Bronchial epithelial cell (primary cell): ENCODE measurements at regions not wholly inside any gene's neighbourhood (a gene's known extent, or its start where the extent isn't known, plus 50 kb on each side); places are given as distances from the start of the nearest gene placed in this dataset.

ENCODE experiments used
- DNase-seq: peaks from one replicate; pipeline ENCODE4 v3.0.0-alpha.2; 2010; ENCODE audit warnings: low read depth
- FAIRE-seq: peaks from 2 replicates; lab custom pipeline; 2011; peaks lifted over from hg19 to GRCh38; lab: Jason Lieb, UNC
- H3K27me3 ChIP-seq: 2 replicates; pipeline ENCODE4 v1.5.1; 2011; ENCODE audit warnings: low read length; ENCODE audit not compliant: control insufficient read depth, insufficient read depth
- H3K36me3 ChIP-seq: 2 replicates; pipeline ENCODE4 v1.5.1; 2011; ENCODE audit warnings: low read length; ENCODE audit not compliant: control insufficient read depth, insufficient read depth
- H3K4me3 ChIP-seq: 2 replicates; pipeline ENCODE4 v1.5.1; 2011; ENCODE audit warnings: mild to moderate bottlenecking, low read depth, low read length, control low read depth
- CTCF ChIP-seq: IDR thresholded peaks from 2 replicates; pipeline ENCODE4 v1.5.1; 2011; ENCODE audit warnings: mild to moderate bottlenecking, moderate library complexity, low read length, control low read depth, inconsistent platforms; ENCODE audit not compliant: insufficient read depth, severe bottlenecking

GRCh38 chr2:41912337-41912736, 135.5 kb upstream of the PKDCC start:
- FAIRE-seq (no peak), DNase-seq (no peak)
- no peak for TF ChIP-seq CTCF
- no peaks in the 10 kb centered on the region for H3K27me3 ChIP-seq
- no peaks in the 10 kb centered on the region for H3K36me3 ChIP-seq
- H3K4me3 ChIP-seq = no peak overlapping the region

DNA sequence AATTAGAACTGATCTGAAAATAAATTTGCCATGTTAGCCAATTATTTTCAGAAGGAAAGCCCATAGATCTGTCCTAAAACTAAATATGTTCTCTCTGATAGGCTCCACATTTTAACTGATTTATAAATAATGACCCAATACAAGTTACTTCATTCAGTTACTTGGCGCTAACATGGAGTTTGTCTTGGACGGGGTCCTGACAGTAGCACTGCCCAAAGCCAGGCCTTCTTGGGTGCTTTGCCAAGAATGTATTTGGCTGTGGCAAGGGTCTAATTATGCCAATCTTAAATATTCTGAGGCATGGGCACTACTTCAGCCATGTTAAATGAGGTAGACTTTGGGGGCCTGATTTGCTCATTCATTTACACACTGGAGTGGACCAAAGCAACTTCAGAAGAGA, 135.0 kb upstream of the PKDCC start:
- H3K36me3 ChIP-seq = no peaks in the 10 kb centered on the region
- no peak overlapping the region for H3K4me3 ChIP-seq
- FAIRE-seq (no peak), DNase-seq (no peak)
- H3K27me3 ChIP-seq = no peaks in the 10 kb centered on the region
- TF ChIP-seq CTCF = no peak

DNA sequence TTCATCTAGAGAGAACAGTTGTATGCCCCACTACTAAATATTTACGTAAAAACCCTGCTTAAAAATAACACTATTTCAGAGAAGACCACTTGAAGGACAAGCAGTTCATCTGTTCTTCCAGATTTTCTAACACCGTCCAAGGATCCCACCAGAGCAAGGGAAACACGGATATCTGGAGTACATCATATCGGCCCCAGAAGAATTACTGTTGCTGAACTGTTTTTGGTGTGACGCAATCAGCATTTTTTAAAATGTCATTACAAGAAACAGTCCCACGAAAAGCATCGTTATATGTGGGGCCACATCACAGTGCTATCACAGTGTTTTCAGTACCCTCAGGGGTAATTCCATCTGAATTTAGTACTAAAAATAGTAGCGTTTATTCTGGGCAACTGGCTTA, 134.5 kb upstream of the PKDCC start:
- DNase-seq = no peak
- no peaks in the 10 kb centered on the region for H3K27me3 ChIP-seq
- no peaks in the 10 kb centered on the region for H3K36me3 ChIP-seq
- no peak for FAIRE-seq
- TF ChIP-seq CTCF = no peak
- H3K4me3 ChIP-seq = no peak overlapping the region

DNA sequence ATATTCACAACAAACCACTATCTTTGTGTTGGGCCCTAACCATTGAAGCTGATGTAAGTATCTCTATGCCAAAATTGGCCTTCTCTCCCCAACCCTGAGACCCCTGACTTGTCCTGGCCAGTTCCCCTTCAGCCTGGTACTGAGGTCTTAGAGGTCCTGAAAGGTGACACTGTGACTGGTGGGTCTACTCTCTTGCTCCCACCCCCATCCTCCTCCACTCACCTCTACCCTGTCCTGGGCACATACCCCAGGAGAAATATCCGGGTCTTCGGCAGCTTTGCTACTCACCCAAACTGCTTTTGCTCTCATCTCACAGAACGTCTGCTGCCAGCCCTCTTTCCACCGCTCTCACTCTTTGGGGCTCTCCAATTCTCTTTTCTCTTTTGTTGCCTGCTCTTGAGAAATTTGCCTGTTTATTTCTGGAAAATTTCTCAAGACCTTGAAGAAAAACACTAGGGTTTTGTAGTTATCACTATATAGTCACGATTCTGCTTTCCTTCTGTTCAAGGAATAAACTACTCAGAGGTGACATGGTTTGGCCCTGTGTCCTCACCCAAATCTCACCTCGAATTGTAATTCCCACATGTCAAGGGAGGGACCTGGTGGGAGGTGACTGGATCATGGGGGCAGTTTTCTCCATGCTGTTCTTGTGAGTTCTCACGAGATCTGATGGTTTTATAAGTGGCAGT, 133.8 kb upstream of the PKDCC start:
- H3K27me3 ChIP-seq = no peaks in the 10 kb centered on the region
- no peak overlapping the region for H3K4me3 ChIP-seq
- FAIRE-seq (no peak), DNase-seq (no peak)
- no peaks in the 10 kb centered on the region for H3K36me3 ChIP-seq
- TF ChIP-seq CTCF = no peak

GRCh38 chr2:41914936-41915335, 132.9 kb upstream of the PKDCC start:
- DNase-seq (no peak), FAIRE-seq (no peak)
- no peaks in the 10 kb centered on the region for H3K36me3 ChIP-seq
- H3K27me3 ChIP-seq = no peaks in the 10 kb centered on the region
- TF ChIP-seq CTCF = no peak
- H3K4me3 ChIP-seq = no peak overlapping the region

GRCh38 chr2:41916177-41916576, 131.6 kb upstream of the PKDCC start:
- no peak overlapping the region for H3K4me3 ChIP-seq
- FAIRE-seq (no peak), DNase-seq (no peak)
- no peak for TF ChIP-seq CTCF
- H3K27me3 ChIP-seq = no peaks in the 10 kb centered on the region
- no peaks in the 10 kb centered on the region for H3K36me3 ChIP-seq
